ENCODE measurements at regions not wholly inside any gene's neighbourhood (a gene's known extent, or its start where the extent isn't known, plus 50 kb on each side); places are given as distances from the start of the nearest gene placed in this dataset.

- Histone ChIP-seq H4K20me1 (ENCODE audit: insufficient read depth, low read length) (peaks cover 6% of the 10 kb centered on the region), H3K9me3 (ENCODE audit: insufficient read depth, low read length, severe bottlenecking) (no peaks in the 10 kb centered on the region), H3K27me3 (ENCODE audit: insufficient read depth, low read length, poor library complexity) (no peaks in the 10 kb centered on the region), H3K4me1 (ENCODE audit: insufficient read depth, low read length) (no peaks in the 10 kb centered on the region), H3K4me2 (ENCODE audit: insufficient read depth, low read length) (no peak overlapping the region), H3K79me2 (ENCODE audit: insufficient read depth, low read length) (no peaks in the 10 kb centered on the region), H2AFZ (ENCODE audit: low read depth, low read length) (no peak overlapping the region), H3K36me3 (ENCODE audit: insufficient read depth, low read length) (no peaks in the 10 kb centered on the region), H3K9ac (ENCODE audit: low read depth, low read length) (no peak overlapping the region), H3K27ac (ENCODE audit: low read length) (no peak overlapping the region), H3K4me3 (ENCODE audit: low read depth in 1 of 2, low read length in 2 of 2) (no peak overlapping the region)
- DNase-seq (no peak), ATAC-seq (ENCODE audit: insufficient read depth, low read depth) (no peak)
- TF ChIP-seq EZH2 (IDR thresholded peaks at IDR 0.05; ENCODE audit: borderline replicate concordance, low read depth, low read length, severe bottlenecking): no peak
- no peak for TF ChIP-seq CTCF (IDR thresholded peaks at IDR 0.05; ENCODE audit: borderline replicate concordance, extremely low read depth, low read length, poor library complexity, severe bottlenecking)
Measured at GRCh38 chr15:69669446-69669845, 216.8 kb downstream of the RPLP1 start.

DNA sequence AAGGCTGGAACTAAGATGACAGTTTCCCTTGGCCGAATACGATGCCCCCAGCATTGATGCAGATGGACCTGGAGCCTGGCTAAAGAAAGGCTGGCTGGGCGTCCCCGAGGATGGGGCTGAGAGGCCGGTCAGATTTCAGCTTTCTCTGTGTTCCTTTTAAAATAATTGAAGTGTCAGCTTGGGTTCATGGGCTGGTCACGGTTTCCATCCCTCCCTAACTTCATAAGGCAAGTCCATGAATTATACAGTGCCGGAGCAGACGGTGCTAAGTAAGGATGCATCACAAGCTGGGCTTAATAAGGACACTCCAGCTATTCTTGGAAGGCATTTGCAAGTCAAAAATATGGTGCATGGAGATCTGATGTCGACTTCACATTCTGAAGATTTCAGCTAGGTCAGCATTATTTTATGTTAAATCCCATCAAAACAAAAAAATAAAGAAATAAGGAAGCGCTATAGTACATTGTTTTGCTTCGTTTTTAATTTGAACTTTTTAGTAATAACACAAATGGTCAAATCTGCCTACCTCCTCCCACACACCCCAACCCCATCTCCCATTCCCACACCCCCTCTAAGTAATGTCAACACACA is 220.8 kb downstream of the RPLP1 start:
- 0 out of 2 replicates have a peak, but pooled peaks cover under 1% of the 10 kb centered on the region for H4K20me1 ChIP-seq (ENCODE audit: insufficient read depth, low read length)
- H2AFZ ChIP-seq (ENCODE audit: low read depth, low read length): no peak overlapping the region
- no peak for DNase-seq
- no peaks in the 10 kb centered on the region for H3K9me3 ChIP-seq (ENCODE audit: insufficient read depth, low read length, severe bottlenecking)
- H3K4me3 ChIP-seq (ENCODE audit: low read depth in 1 of 2, low read length in 2 of 2): no peak overlapping the region
- H3K4me1 ChIP-seq (ENCODE audit: insufficient read depth, low read length): no peaks in the 10 kb centered on the region
- no peak for ATAC-seq (ENCODE audit: insufficient read depth, low read depth)
- no peak overlapping the region for H3K4me2 ChIP-seq (ENCODE audit: insufficient read depth, low read length)
- no peak for TF ChIP-seq EZH2 (IDR thresholded peaks at IDR 0.05; ENCODE audit: borderline replicate concordance, low read depth, low read length, severe bottlenecking)
- no peak for TF ChIP-seq CTCF (IDR thresholded peaks at IDR 0.05; ENCODE audit: borderline replicate concordance, extremely low read depth, low read length, poor library complexity, severe bottlenecking)
- no peak overlapping the region for H3K9ac ChIP-seq (ENCODE audit: low read depth, low read length)
- H3K36me3 ChIP-seq (ENCODE audit: insufficient read depth, low read length): no peaks in the 10 kb centered on the region
- no peaks in the 10 kb centered on the region for H3K27me3 ChIP-seq (ENCODE audit: insufficient read depth, low read length, poor library complexity)
- H3K79me2 ChIP-seq (ENCODE audit: insufficient read depth, low read length): no peaks in the 10 kb centered on the region
- no peak overlapping the region for H3K27ac ChIP-seq (ENCODE audit: low read length)

GRCh38 chr15:69675731-69676130 is 223.1 kb downstream of the RPLP1 start:
- Histone ChIP-seq H3K4me1 (ENCODE audit: insufficient read depth, low read length) (no peaks in the 10 kb centered on the region), H3K79me2 (ENCODE audit: insufficient read depth, low read length) (no peaks in the 10 kb centered on the region), H2AFZ (ENCODE audit: low read depth, low read length) (no peak overlapping the region), H3K9ac (ENCODE audit: low read depth, low read length) (no peak overlapping the region), H3K27ac (ENCODE audit: low read length) (no peak overlapping the region), H3K27me3 (ENCODE audit: insufficient read depth, low read length, poor library complexity) (no peaks in the 10 kb centered on the region), H4K20me1 (ENCODE audit: insufficient read depth, low read length) (no peaks in the 10 kb centered on the region), H3K4me2 (ENCODE audit: insufficient read depth, low read length) (no peak overlapping the region), H3K4me3 (ENCODE audit: low read depth in 1 of 2, low read length in 2 of 2) (no peak overlapping the region), H3K9me3 (ENCODE audit: insufficient read depth, low read length, severe bottlenecking) (no peaks in the 10 kb centered on the region), H3K36me3 (ENCODE audit: insufficient read depth, low read length) (no peaks in the 10 kb centered on the region)
- DNase-seq (no peak), ATAC-seq (ENCODE audit: insufficient read depth, low read depth) (no peak)
- TF ChIP-seq EZH2 (IDR thresholded peaks at IDR 0.05; ENCODE audit: borderline replicate concordance, low read depth, low read length, severe bottlenecking) (no peak), CTCF (IDR thresholded peaks at IDR 0.05; ENCODE audit: borderline replicate concordance, extremely low read depth, low read length, poor library complexity, severe bottlenecking) (no peak)
